ENCODE measurements at regions not wholly inside any gene's neighbourhood (a gene's known extent, or its start where the extent isn't known, plus 50 kb on each side); places are given as distances from the start of the nearest gene placed in this dataset.

GRCh38 chr4:60116592-60116991 lies 1083.5 kb upstream of the ADGRL3 start:
- no peak for TF ChIP-seq GABPA (IDR thresholded peaks at IDR 0.05; ENCODE audit: low read depth)
- TF ChIP-seq POLR2AphosphoS2 (IDR thresholded peaks at IDR 0.05; ENCODE audit: low read depth, low read length): no peak
- TF ChIP-seq BHLHE40 (IDR thresholded peaks at IDR 0.05; ENCODE audit: borderline replicate concordance in 1 of 2, low read depth in 2 of 2, low read length in 1 of 2): no peak
- no peak for TF ChIP-seq E4F1 (IDR thresholded peaks at IDR 0.05; ENCODE audit: borderline replicate concordance, partially characterized antibody)

All from GM12878 (cell line).